ENCODE measurements at regions not wholly inside any gene's neighbourhood (a gene's known extent, or its start where the extent isn't known, plus 50 kb on each side); places are given as distances from the start of the nearest gene placed in this dataset.

GRCh38 chr13:110773480-110773879, 60.0 kb downstream of the ING1 start:
- no peak overlapping the region for H3K27ac ChIP-seq
- TF ChIP-seq CTCF (IDR thresholded peaks at IDR 0.05): no peak
- DNase-seq (ENCODE audit: low spot score): no peak
- H3K4me3 ChIP-seq: no peak overlapping the region
- H3K27me3 ChIP-seq: no peaks in the 10 kb centered on the region
- no peaks in the 10 kb centered on the region for H3K9me3 ChIP-seq
- no peaks in the 10 kb centered on the region for H3K36me3 ChIP-seq
- no peaks in the 10 kb centered on the region for H3K4me1 ChIP-seq

- TF ChIP-seq CTCF (IDR thresholded peaks at IDR 0.05): no peak
- no peak overlapping the region for H3K4me3 ChIP-seq
- no peaks in the 10 kb centered on the region for H3K27me3 ChIP-seq
These were observed 60.6 kb downstream of the ING1 start for GRCh38 chr13:110774051-110774450.

GRCh38 chr13:110774490-110774889, 61.0 kb downstream of the ING1 start:
- Histone ChIP-seq H3K27me3 (no peaks in the 10 kb centered on the region), H3K9me3 (no peaks in the 10 kb centered on the region), H3K4me1 (no peaks in the 10 kb centered on the region), H3K27ac (no peak overlapping the region), H3K4me3 (no peak overlapping the region), H3K36me3 (no peaks in the 10 kb centered on the region)
- no peak for DNase-seq (ENCODE audit: low spot score)
- TF ChIP-seq CTCF (IDR thresholded peaks at IDR 0.05): no peak

More at GRCh38 chr13:110774051-110774450, 60.6 kb downstream of the ING1 start:
- no peak for DNase-seq (ENCODE audit: low spot score)
- no peaks in the 10 kb centered on the region for H3K4me1 ChIP-seq
- no peaks in the 10 kb centered on the region for H3K36me3 ChIP-seq
- no peak overlapping the region for H3K27ac ChIP-seq
- H3K9me3 ChIP-seq: no peaks in the 10 kb centered on the region

GRCh38 chr13:110775576-110775975, 62.1 kb downstream of the ING1 start:
- no peaks in the 10 kb centered on the region for H3K27me3 ChIP-seq
- H3K9me3 ChIP-seq: no peaks in the 10 kb centered on the region
- H3K27ac ChIP-seq: no peak overlapping the region
- no peaks in the 10 kb centered on the region for H3K36me3 ChIP-seq
- DNase-seq (ENCODE audit: low spot score): no peak
- H3K4me3 ChIP-seq: no peak overlapping the region
- no peak for TF ChIP-seq CTCF (IDR thresholded peaks at IDR 0.05)
- no peaks in the 10 kb centered on the region for H3K4me1 ChIP-seq

- Histone ChIP-seq H3K27me3 (no peaks in the 10 kb centered on the region), H3K27ac (no peak overlapping the region), H3K4me1 (no peaks in the 10 kb centered on the region), H3K4me3 (no peak overlapping the region), H3K9me3 (no peaks in the 10 kb centered on the region), H3K36me3 (no peaks in the 10 kb centered on the region)
- no peak for TF ChIP-seq CTCF (IDR thresholded peaks at IDR 0.05)
- no peak for DNase-seq (ENCODE audit: low spot score)
These were observed 63.8 kb downstream of the ING1 start for GRCh38 chr13:110777251-110777820.

GRCh38 chr13:110779022-110779421, 65.5 kb downstream of the ING1 start:
- Histone ChIP-seq H3K9me3 (no peaks in the 10 kb centered on the region), H3K36me3 (no peaks in the 10 kb centered on the region), H3K4me3 (no peak overlapping the region), H3K27ac (no peak overlapping the region), H3K4me1 (no peaks in the 10 kb centered on the region), H3K27me3 (no peaks in the 10 kb centered on the region)
- no peak for DNase-seq (ENCODE audit: low spot score)
- no peak for TF ChIP-seq CTCF (IDR thresholded peaks at IDR 0.05)

All from right atrium auricular region (tissue), 2 donors.